ENCODE measurements at regions not wholly inside any gene's neighbourhood (a gene's known extent, or its start where the extent isn't known, plus 50 kb on each side); places are given as distances from the start of the nearest gene placed in this dataset.

- Histone ChIP-seq H3K4me3 (no peak overlapping the region), H3K27me3 (no peaks in the 10 kb centered on the region), H3K36me3 (no peaks in the 10 kb centered on the region), H3K27ac (no peak overlapping the region), H3K9me3 (no peaks in the 10 kb centered on the region), H3K4me1 (no peaks in the 10 kb centered on the region)
- no peak for TF ChIP-seq CTCF (IDR thresholded peaks at IDR 0.05)
- no peak for TF ChIP-seq POLR2A (IDR thresholded peaks at IDR 0.05)
- no peak for DNase-seq
- intact Hi-C loops (cut with DNase I; ENCODE audit: low total_unique reads), result no loop called here
Measured at GRCh38 chr12:41904041-41904440, 240.6 kb downstream of the GXYLT1 start.

- Histone ChIP-seq H3K4me1 (no peaks in the 10 kb centered on the region), H3K27ac (no peak overlapping the region), H3K4me3 (no peak overlapping the region), H3K27me3 (no peaks in the 10 kb centered on the region), H3K9me3 (no peaks in the 10 kb centered on the region), H3K36me3 (no peaks in the 10 kb centered on the region)
- no peak for DNase-seq
- TF ChIP-seq CTCF (IDR thresholded peaks at IDR 0.05), result no peak
- intact Hi-C loops (cut with DNase I; ENCODE audit: low total_unique reads), result no loop called here
Measured at GRCh38 chr12:41903014-41903708, 241.5 kb downstream of the GXYLT1 start.

GRCh38 chr12:41899577-41899976 is 245.1 kb downstream of the GXYLT1 start:
- no peaks in the 10 kb centered on the region for H3K27me3 ChIP-seq
- DNase-seq, result no peak
- H3K36me3 ChIP-seq, result no peaks in the 10 kb centered on the region
- no peaks in the 10 kb centered on the region for H3K4me1 ChIP-seq
- intact Hi-C loops (cut with DNase I; ENCODE audit: low total_unique reads), result no loop called here
- H3K9me3 ChIP-seq, result no peaks in the 10 kb centered on the region
- H3K27ac ChIP-seq, result no peak overlapping the region
- no peak overlapping the region for H3K4me3 ChIP-seq
- no peak for TF ChIP-seq POLR2A (IDR thresholded peaks at IDR 0.05)

GRCh38 chr12:41897593-41897992 is 247.1 kb downstream of the GXYLT1 start:
- intact Hi-C loops (cut with DNase I; ENCODE audit: low total_unique reads), result no loop called here
- Histone ChIP-seq H3K4me3 (no peak overlapping the region), H3K36me3 (no peaks in the 10 kb centered on the region), H3K4me1 (no peaks in the 10 kb centered on the region), H3K27me3 (no peaks in the 10 kb centered on the region), H3K9me3 (no peaks in the 10 kb centered on the region), H3K27ac (no peak overlapping the region)
- DNase-seq, result no peak
- TF ChIP-seq CTCF (IDR thresholded peaks at IDR 0.05) (no peak), POLR2A (IDR thresholded peaks at IDR 0.05) (no peak)

GRCh38 chr12:41893491-41893890 is 251.2 kb downstream of the GXYLT1 start:
- no peak for DNase-seq
- intact Hi-C loops (cut with DNase I; ENCODE audit: low total_unique reads), result no loop called here
- no peak overlapping the region for H3K4me3 ChIP-seq
- H3K4me1 ChIP-seq, result no peaks in the 10 kb centered on the region
- no peak overlapping the region for H3K27ac ChIP-seq
- H3K36me3 ChIP-seq, result no peaks in the 10 kb centered on the region
- no peaks in the 10 kb centered on the region for H3K27me3 ChIP-seq
- no peak for TF ChIP-seq CTCF (IDR thresholded peaks at IDR 0.05)
- no peak for TF ChIP-seq POLR2A (IDR thresholded peaks at IDR 0.05)
- H3K9me3 ChIP-seq, result no peaks in the 10 kb centered on the region

GRCh38 chr12:41892302-41892701 is 252.4 kb downstream of the GXYLT1 start:
- Histone ChIP-seq H3K9me3 (no peaks in the 10 kb centered on the region), H3K4me3 (no peak overlapping the region), H3K27me3 (no peaks in the 10 kb centered on the region), H3K4me1 (no peaks in the 10 kb centered on the region), H3K27ac (no peak overlapping the region), H3K36me3 (no peaks in the 10 kb centered on the region)
- TF ChIP-seq POLR2A (IDR thresholded peaks at IDR 0.05) (no peak), CTCF (IDR thresholded peaks at IDR 0.05) (no peak)
- intact Hi-C loops (cut with DNase I; ENCODE audit: low total_unique reads), result no loop called here
- no peak for DNase-seq

Measured in uterus (tissue), 3 donors.